OCI-LY7 (cell line): ENCODE measurements at regions not wholly inside any gene's neighbourhood (a gene's known extent, or its start where the extent isn't known, plus 50 kb on each side); places are given as distances from the start of the nearest gene placed in this dataset.

Experiments
- BruUV-seq: library from RNA; stranded (reverse); fragments of 400-500 nt; replicated peaks from 2 replicates; lab custom pipeline; 2021; lab: Mats Ljungman, UMichigan
- CTCF ChIA-PET: fragments of 300-600 bp; sonication (Branson Sonifier 250); formaldehyde crosslinking; loops from one replicate; lab custom pipeline; 2022; ENCODE audit warnings: antibody characterized with exemption; ENCODE audit not compliant: unreplicated experiment; lab: Charles Lee
- POLR2A ChIA-PET: fragments of 300-600 bp; sonication (Branson Sonifier 250); formaldehyde crosslinking; loops from one replicate; lab custom pipeline; 2022; ENCODE audit warnings: antibody characterized with exemption; lab: Charles Lee
- DNase-seq: peaks from one replicate; pipeline ENCODE4 v3.0.0-alpha.2; 2015; ENCODE audit warnings: low spot score
- H2AFZ ChIP-seq: fragments of 200-600 bp; sonication (generic), shearing (Covaris generic); 2 replicates; pipeline ENCODE4 v1.6.1; 2014; ENCODE audit warnings: mild to moderate bottlenecking, antibody characterized with exemption, low read length, moderate library complexity
- H3K27ac ChIP-seq: fragments of 200-600 bp; sonication (generic); 2 replicates; pipeline ENCODE4 v1.5.1; 2014; ENCODE audit warnings: mixed run types, low read depth, mild to moderate bottlenecking, moderate library complexity, low read length, inconsistent platforms; ENCODE audit not compliant: poor library complexity, severe bottlenecking
- H3K36me3 ChIP-seq: fragments of 200-600 bp; sonication (generic); 2 replicates; pipeline ENCODE4 v1.6.1; 2014; ENCODE audit warnings: mild to moderate bottlenecking, antibody characterized with exemption, low read length, moderate library complexity, mixed read lengths; ENCODE audit not compliant: insufficient read depth
- H3K4me1 ChIP-seq: fragments of 200-600 bp; sonication (generic); 2 replicates; pipeline ENCODE4 v1.5.1; 2014; ENCODE audit warnings: mild to moderate bottlenecking, low read length; ENCODE audit not compliant: insufficient read depth, poor library complexity, severe bottlenecking
- H3K4me2 ChIP-seq: fragments of 200-600 bp; sonication (generic); 2 replicates; pipeline ENCODE4 v1.6.1; 2014; ENCODE audit warnings: mild to moderate bottlenecking, low read length
- H3K4me3 ChIP-seq: fragments of 200-600 bp; sonication (generic); 2 replicates; pipeline ENCODE4 v1.5.1; 2014; ENCODE audit warnings: mild to moderate bottlenecking, low read depth, low read length; ENCODE audit not compliant: poor library complexity, severe bottlenecking
- H3K79me2 ChIP-seq: fragments of 200-600 bp; sonication (generic); 2 replicates; pipeline ENCODE4 v1.6.1; 2016; ENCODE audit warnings: low read depth, mild to moderate bottlenecking, low read length, moderate library complexity, mixed read lengths; ENCODE audit not compliant: insufficient read depth
- H3K9me2 ChIP-seq: fragments of 200-600 bp; sonication (generic); 2 replicates; pipeline ENCODE4 v1.6.1; 2016; ENCODE audit warnings: mild to moderate bottlenecking, low read length, mixed read lengths; ENCODE audit not compliant: insufficient read depth
- H3K9me3 ChIP-seq: fragments of 200-600 bp; sonication (generic); 2 replicates; pipeline ENCODE4 v1.6.1; 2014; ENCODE audit warnings: mild to moderate bottlenecking, mixed run types, low read length, mixed read lengths
- H4K20me1 ChIP-seq: fragments of 200-600 bp; sonication (generic); 2 replicates; pipeline ENCODE4 v1.6.1; 2014; ENCODE audit warnings: mild to moderate bottlenecking, antibody characterized with exemption, low read length, moderate library complexity, mixed read lengths; ENCODE audit not compliant: insufficient read depth
- CTCF ChIP-seq: fragments of 200-600 bp; sonication (generic); conservative IDR thresholded peaks from 2 replicates; pipeline ENCODE4 v1.5.1; 2014; ENCODE audit warnings: mild to moderate bottlenecking, antibody characterized with exemption, low read length, moderate library complexity, mixed read lengths
- EZH2phosphoT487 ChIP-seq: fragments of 200-600 bp; sonication (generic); IDR thresholded peaks from 2 replicates; pipeline ENCODE4 v1.6.1; 2018; ENCODE audit warnings: low read depth, borderline replicate concordance, mild to moderate bottlenecking, mixed run types, antibody characterized with exemption, low read length, moderate library complexity, mixed read lengths
- intact Hi-C: fragments of 100-400 bp; cut with micrococcal nuclease; formaldehyde crosslinking; loops from one replicate; pipeline ENCODE4 v1.10.0; 2022; ENCODE audit not compliant: unreplicated experiment

GRCh38 chr12:88328090-88328489 lies 186.0 kb downstream of the TMTC3 start:
- Histone ChIP-seq H3K27ac (no peak overlapping the region), H3K4me1 (no peaks in the 10 kb centered on the region), H3K4me3 (no peak overlapping the region), H2AFZ (no peak overlapping the region), H3K9me2 (no peaks in the 10 kb centered on the region), H4K20me1 (no peaks in the 10 kb centered on the region), H3K36me3 (no peaks in the 10 kb centered on the region), H3K4me2 (no peak overlapping the region), H3K79me2 (no peaks in the 10 kb centered on the region), H3K9me3 (no peaks in the 10 kb centered on the region)
- ChIA-PET POLR2A (no interaction called here), CTCF (no interaction called here)
- intact Hi-C loops: no loop called here
- DNase-seq: no peak
- BruUV-seq: no TSS peak
- TF ChIP-seq EZH2phosphoT487 (no peak), CTCF (no peak)

GRCh38 chr12:88329833-88330232 lies 187.7 kb downstream of the TMTC3 start:
- TF ChIP-seq CTCF (no peak), EZH2phosphoT487 (no peak)
- intact Hi-C loops: no loop called here
- no peaks in the 10 kb centered on the region for H4K20me1 ChIP-seq
- no peak for DNase-seq
- H3K79me2 ChIP-seq: no peaks in the 10 kb centered on the region
- CTCF ChIA-PET: no interaction called here
- BruUV-seq: no TSS peak
- POLR2A ChIA-PET: no interaction called here
- H3K27ac ChIP-seq: no peak overlapping the region
- no peak overlapping the region for H3K4me2 ChIP-seq
- H3K4me3 ChIP-seq: no peak overlapping the region
- peaks cover 8% of the 10 kb centered on the region for H3K4me1 ChIP-seq
- H3K9me2 ChIP-seq: no peaks in the 10 kb centered on the region
- no peaks in the 10 kb centered on the region for H3K9me3 ChIP-seq
- no peak overlapping the region for H2AFZ ChIP-seq
- no peaks in the 10 kb centered on the region for H3K36me3 ChIP-seq

- Histone ChIP-seq H3K4me2 (no peak overlapping the region), H3K4me3 (no peak overlapping the region), H3K4me1 (peaks cover 8% of the 10 kb centered on the region), H3K27ac (no peak overlapping the region), H3K9me2 (no peaks in the 10 kb centered on the region), H3K79me2 (no peaks in the 10 kb centered on the region), H4K20me1 (no peaks in the 10 kb centered on the region), H3K36me3 (no peaks in the 10 kb centered on the region), H2AFZ (peak overlapping the region; percentile 52; the same call in 1 of the 2 replicates), H3K9me3 (no peaks in the 10 kb centered on the region)
- intact Hi-C loops: no loop called here
- ChIA-PET CTCF (no interaction called here), POLR2A (interaction anchor here (1.2 kb wide), 1 partner anchor 19 kb away, joined by 3 read pairs; no protein-coding TSS in a partner anchor)
- peak; percentile 26 for DNase-seq
- TF ChIP-seq CTCF (no peak), EZH2phosphoT487 (no peak)
- no TSS peak for BruUV-seq
Observed at GRCh38 chr12:88334271-88334670, 192.2 kb downstream of the TMTC3 start.
